ENCODE measurements at regions not wholly inside any gene's neighbourhood (a gene's known extent, or its start where the extent isn't known, plus 50 kb on each side); places are given as distances from the start of the nearest gene placed in this dataset.

DNA sequence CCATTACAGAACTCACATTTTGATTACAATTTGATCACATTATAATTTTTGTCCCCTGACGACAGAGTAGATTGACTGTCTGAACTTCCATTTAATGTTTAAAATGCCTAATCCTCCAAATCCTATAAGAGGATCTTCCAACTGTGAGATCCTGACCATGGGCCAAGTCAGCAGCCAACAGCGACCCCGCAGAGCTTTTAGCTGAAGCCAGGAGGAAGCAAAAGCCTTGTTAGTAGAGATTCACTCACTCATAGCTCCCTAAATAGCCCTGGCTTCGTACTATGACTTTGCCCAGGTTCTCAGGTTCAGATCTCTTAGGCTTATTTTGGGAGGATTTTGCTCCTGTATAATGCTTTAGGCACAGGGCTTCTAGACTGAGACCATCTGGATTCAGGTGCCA is 413.1 kb downstream of the NKX6-1 start:
- no peaks in the 10 kb centered on the region for H3K27me3 ChIP-seq (ENCODE audit: control insufficient read depth, insufficient read depth, low read length)
- no peaks in the 10 kb centered on the region for H3K4me1 ChIP-seq (ENCODE audit: control insufficient read depth, insufficient read depth, low read length)
- no peak overlapping the region for H3K9ac ChIP-seq (ENCODE audit: low read depth, low read length)
- H3K4me3 ChIP-seq (ENCODE audit: low read depth, low read length): no peak overlapping the region
- no peaks in the 10 kb centered on the region for H3K9me3 ChIP-seq (ENCODE audit: control insufficient read depth, insufficient read depth, low read length)
- no peaks in the 10 kb centered on the region for H3K36me3 ChIP-seq (ENCODE audit: control insufficient read depth, insufficient read depth, low read length)

DNA sequence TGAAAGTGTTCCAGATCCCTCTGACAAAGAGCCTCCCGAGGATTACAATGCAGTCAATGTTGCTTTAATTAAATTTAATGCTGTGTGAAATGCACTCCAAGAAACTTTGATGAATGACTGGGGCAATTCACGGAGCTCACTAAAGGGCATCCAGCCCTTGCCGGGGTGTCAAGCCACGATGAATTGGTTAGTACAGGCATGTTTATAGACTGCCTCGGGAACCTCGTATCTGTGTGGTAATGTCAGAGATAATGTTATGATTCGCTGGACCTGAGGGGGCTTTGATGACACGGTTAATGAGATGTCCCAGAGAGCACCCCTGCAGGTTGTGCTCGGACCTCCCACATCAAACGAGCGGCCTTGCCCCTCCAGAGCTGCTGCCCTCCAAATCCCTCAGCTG is 428.8 kb downstream of the NKX6-1 start:
- H3K9ac ChIP-seq (ENCODE audit: low read depth, low read length): no peak overlapping the region
- no peaks in the 10 kb centered on the region for H3K36me3 ChIP-seq (ENCODE audit: control insufficient read depth, insufficient read depth, low read length)
- H3K4me3 ChIP-seq (ENCODE audit: low read depth, low read length): no peak overlapping the region
- no peaks in the 10 kb centered on the region for H3K9me3 ChIP-seq (ENCODE audit: control insufficient read depth, insufficient read depth, low read length)
- peaks cover 4% of the 10 kb centered on the region for H3K4me1 ChIP-seq (ENCODE audit: control insufficient read depth, insufficient read depth, low read length)
- no peaks in the 10 kb centered on the region for H3K27me3 ChIP-seq (ENCODE audit: control insufficient read depth, insufficient read depth, low read length)

DNA sequence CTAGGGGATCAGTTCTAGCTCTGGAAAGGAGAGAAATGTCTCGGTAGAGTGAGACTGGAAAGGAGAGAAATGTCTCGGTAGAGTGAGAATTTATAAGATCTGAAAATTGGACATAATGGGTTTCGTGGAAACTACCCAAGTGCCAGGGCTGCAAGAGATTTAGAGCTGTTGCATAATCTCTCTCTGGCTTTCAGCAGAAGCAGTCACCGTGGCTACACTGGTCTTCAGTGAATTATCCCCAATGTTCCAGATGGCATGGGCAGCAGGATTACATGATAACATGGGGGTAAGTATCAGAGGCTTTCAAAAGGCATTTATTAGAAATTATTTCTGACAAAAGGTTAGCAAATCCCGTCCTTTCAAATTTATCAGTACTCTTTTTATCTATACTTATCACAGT is 435.5 kb downstream of the NKX6-1 start:
- H3K36me3 ChIP-seq (ENCODE audit: control insufficient read depth, insufficient read depth, low read length): no peaks in the 10 kb centered on the region
- H3K4me1 ChIP-seq (ENCODE audit: control insufficient read depth, insufficient read depth, low read length): no peaks in the 10 kb centered on the region
- no peaks in the 10 kb centered on the region for H3K27me3 ChIP-seq (ENCODE audit: control insufficient read depth, insufficient read depth, low read length)
- H3K4me3 ChIP-seq (ENCODE audit: low read depth, low read length): no peak overlapping the region
- no peaks in the 10 kb centered on the region for H3K9me3 ChIP-seq (ENCODE audit: control insufficient read depth, insufficient read depth, low read length)
- H3K9ac ChIP-seq (ENCODE audit: low read depth, low read length): no peak overlapping the region

- H3K27me3 ChIP-seq (ENCODE audit: control insufficient read depth, insufficient read depth, low read length): no peaks in the 10 kb centered on the region
- no peaks in the 10 kb centered on the region for H3K36me3 ChIP-seq (ENCODE audit: control insufficient read depth, insufficient read depth, low read length)
- H3K9ac ChIP-seq (ENCODE audit: low read depth, low read length): no peak overlapping the region
- H3K4me3 ChIP-seq (ENCODE audit: low read depth, low read length): no peak overlapping the region
- H3K4me1 ChIP-seq (ENCODE audit: control insufficient read depth, insufficient read depth, low read length): peaks cover 5% of the 10 kb centered on the region
- no peaks in the 10 kb centered on the region for H3K9me3 ChIP-seq (ENCODE audit: control insufficient read depth, insufficient read depth, low read length)
Observed at GRCh38 chr4:84058201-84058600, 440.9 kb downstream of the NKX6-1 start.

DNA sequence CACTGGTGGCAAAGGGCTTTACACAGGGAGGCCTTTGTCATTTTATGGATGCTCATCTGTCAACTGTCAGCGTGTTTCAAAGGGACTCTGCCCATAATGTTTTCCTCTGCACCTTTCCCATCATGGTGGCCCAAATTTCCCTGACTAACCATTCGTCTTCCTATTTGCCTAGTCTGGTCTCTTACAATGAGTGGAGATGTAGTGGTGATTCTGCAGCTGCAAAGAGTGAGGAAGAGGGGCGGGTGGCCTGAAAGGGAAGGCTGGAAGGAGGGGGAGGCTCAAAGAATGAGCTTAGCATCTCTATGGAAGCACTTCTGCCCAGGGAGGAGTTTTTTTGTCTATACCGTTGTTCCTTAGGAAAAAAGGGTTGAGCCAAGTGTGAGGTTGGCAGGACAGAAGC is 447.5 kb downstream of the NKX6-1 start:
- Histone ChIP-seq H3K36me3 (ENCODE audit: control insufficient read depth, insufficient read depth, low read length) (no peaks in the 10 kb centered on the region), H3K4me3 (ENCODE audit: low read depth, low read length) (no peak overlapping the region), H3K9ac (ENCODE audit: low read depth, low read length) (no peak overlapping the region), H3K9me3 (ENCODE audit: control insufficient read depth, insufficient read depth, low read length) (no peaks in the 10 kb centered on the region), H3K27me3 (ENCODE audit: control insufficient read depth, insufficient read depth, low read length) (no peaks in the 10 kb centered on the region), H3K4me1 (ENCODE audit: control insufficient read depth, insufficient read depth, low read length) (peaks cover 20% of the 10 kb centered on the region)

- Histone ChIP-seq H3K36me3 (ENCODE audit: control insufficient read depth, insufficient read depth, low read length) (no peaks in the 10 kb centered on the region), H3K27me3 (ENCODE audit: control insufficient read depth, insufficient read depth, low read length) (no peaks in the 10 kb centered on the region), H3K4me1 (ENCODE audit: control insufficient read depth, insufficient read depth, low read length) (peaks cover 20% of the 10 kb centered on the region), H3K9me3 (ENCODE audit: control insufficient read depth, insufficient read depth, low read length) (no peaks in the 10 kb centered on the region), H3K9ac (ENCODE audit: low read depth, low read length) (no peak overlapping the region), H3K4me3 (ENCODE audit: low read depth, low read length) (no peak overlapping the region)
Observed at GRCh38 chr4:84051089-84051488, 448.0 kb downstream of the NKX6-1 start.

GRCh38 chr4:84050015-84050414 is 449.1 kb downstream of the NKX6-1 start:
- no peak overlapping the region for H3K4me3 ChIP-seq (ENCODE audit: low read depth, low read length)
- H3K9me3 ChIP-seq (ENCODE audit: control insufficient read depth, insufficient read depth, low read length): no peaks in the 10 kb centered on the region
- H3K9ac ChIP-seq (ENCODE audit: low read depth, low read length): no peak overlapping the region
- H3K27me3 ChIP-seq (ENCODE audit: control insufficient read depth, insufficient read depth, low read length): no peaks in the 10 kb centered on the region
- H3K36me3 ChIP-seq (ENCODE audit: control insufficient read depth, insufficient read depth, low read length): no peaks in the 10 kb centered on the region
- peaks cover 20% of the 10 kb centered on the region for H3K4me1 ChIP-seq (ENCODE audit: control insufficient read depth, insufficient read depth, low read length)

DNA sequence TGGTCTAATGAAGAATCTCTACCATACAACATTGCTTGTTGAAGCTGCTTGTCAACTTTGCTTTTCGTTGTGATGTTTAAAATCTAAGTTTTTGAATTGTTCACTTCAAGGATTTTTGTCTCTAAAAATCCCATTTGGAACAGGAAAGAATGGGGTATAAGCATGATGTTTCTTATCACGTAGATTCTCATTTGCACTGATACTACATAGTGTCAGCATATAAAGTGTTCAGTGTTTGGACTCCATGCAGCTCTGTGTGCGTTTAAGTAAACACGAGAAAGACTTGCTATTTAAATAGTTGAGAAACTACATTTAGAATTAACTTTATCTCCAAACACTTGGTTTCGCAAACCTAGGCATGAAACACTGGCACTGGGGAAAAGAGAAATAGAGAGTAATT is 452.5 kb downstream of the NKX6-1 start:
- no peaks in the 10 kb centered on the region for H3K27me3 ChIP-seq (ENCODE audit: control insufficient read depth, insufficient read depth, low read length)
- peaks cover 14% of the 10 kb centered on the region for H3K4me1 ChIP-seq (ENCODE audit: control insufficient read depth, insufficient read depth, low read length)
- H3K36me3 ChIP-seq (ENCODE audit: control insufficient read depth, insufficient read depth, low read length): no peaks in the 10 kb centered on the region
- H3K9me3 ChIP-seq (ENCODE audit: control insufficient read depth, insufficient read depth, low read length): no peaks in the 10 kb centered on the region
- no peak overlapping the region for H3K9ac ChIP-seq (ENCODE audit: low read depth, low read length)
- no peak overlapping the region for H3K4me3 ChIP-seq (ENCODE audit: low read depth, low read length)

- no peaks in the 10 kb centered on the region for H3K27me3 ChIP-seq (ENCODE audit: control insufficient read depth, insufficient read depth, low read length)
- no peaks in the 10 kb centered on the region for H3K4me1 ChIP-seq (ENCODE audit: control insufficient read depth, insufficient read depth, low read length)
- no peaks in the 10 kb centered on the region for H3K36me3 ChIP-seq (ENCODE audit: control insufficient read depth, insufficient read depth, low read length)
- H3K9me3 ChIP-seq (ENCODE audit: control insufficient read depth, insufficient read depth, low read length): no peaks in the 10 kb centered on the region
- no peak overlapping the region for H3K9ac ChIP-seq (ENCODE audit: low read depth, low read length)
- H3K4me3 ChIP-seq (ENCODE audit: low read depth, low read length): no peak overlapping the region
Observed at GRCh38 chr4:84041426-84041825, 457.7 kb downstream of the NKX6-1 start.

- H3K9me3 ChIP-seq (ENCODE audit: control insufficient read depth, insufficient read depth, low read length): no peaks in the 10 kb centered on the region
- H3K9ac ChIP-seq (ENCODE audit: low read depth, low read length): no peak overlapping the region
- no peaks in the 10 kb centered on the region for H3K4me1 ChIP-seq (ENCODE audit: control insufficient read depth, insufficient read depth, low read length)
- H3K4me3 ChIP-seq (ENCODE audit: low read depth, low read length): no peak overlapping the region
- no peaks in the 10 kb centered on the region for H3K36me3 ChIP-seq (ENCODE audit: control insufficient read depth, insufficient read depth, low read length)
- H3K27me3 ChIP-seq (ENCODE audit: control insufficient read depth, insufficient read depth, low read length): no peaks in the 10 kb centered on the region
Observed at GRCh38 chr4:84035568-84035967, 463.5 kb downstream of the NKX6-1 start.

GRCh38 chr4:84032372-84032771 is 466.7 kb downstream of the NKX6-1 start:
- Histone ChIP-seq H3K4me3 (ENCODE audit: low read depth, low read length) (no peak overlapping the region), H3K36me3 (ENCODE audit: control insufficient read depth, insufficient read depth, low read length) (no peaks in the 10 kb centered on the region), H3K9ac (ENCODE audit: low read depth, low read length) (no peak overlapping the region), H3K27me3 (ENCODE audit: control insufficient read depth, insufficient read depth, low read length) (no peaks in the 10 kb centered on the region), H3K9me3 (ENCODE audit: control insufficient read depth, insufficient read depth, low read length) (no peaks in the 10 kb centered on the region), H3K4me1 (ENCODE audit: control insufficient read depth, insufficient read depth, low read length) (no peaks in the 10 kb centered on the region)

- H3K9me3 ChIP-seq (ENCODE audit: control insufficient read depth, insufficient read depth, low read length): no peaks in the 10 kb centered on the region
- H3K9ac ChIP-seq (ENCODE audit: low read depth, low read length): no peak overlapping the region
- no peak overlapping the region for H3K4me3 ChIP-seq (ENCODE audit: low read depth, low read length)
Observed at GRCh38 chr4:84031401-84031800, 467.7 kb downstream of the NKX6-1 start.

GRCh38 chr4:84028340-84028739 is 470.8 kb downstream of the NKX6-1 start:
- Histone ChIP-seq H3K9ac (ENCODE audit: low read depth, low read length) (no peak overlapping the region), H3K4me3 (ENCODE audit: low read depth, low read length) (no peak overlapping the region), H3K27me3 (ENCODE audit: control insufficient read depth, insufficient read depth, low read length) (no peaks in the 10 kb centered on the region), H3K36me3 (ENCODE audit: control insufficient read depth, insufficient read depth, low read length) (no peaks in the 10 kb centered on the region), H3K4me1 (ENCODE audit: control insufficient read depth, insufficient read depth, low read length) (no peaks in the 10 kb centered on the region), H3K9me3 (ENCODE audit: control insufficient read depth, insufficient read depth, low read length) (no peaks in the 10 kb centered on the region)

More at GRCh38 chr4:84031401-84031800, 467.7 kb downstream of the NKX6-1 start:
- Histone ChIP-seq H3K4me1 (ENCODE audit: control insufficient read depth, insufficient read depth, low read length) (no peaks in the 10 kb centered on the region), H3K27me3 (ENCODE audit: control insufficient read depth, insufficient read depth, low read length) (no peaks in the 10 kb centered on the region), H3K36me3 (ENCODE audit: control insufficient read depth, insufficient read depth, low read length) (no peaks in the 10 kb centered on the region)

Measured in iPS-15b (cell line).